CD4-positive, alpha-beta T cell treated with Interleukin-17A for 4 hours (primary cell): ENCODE measurements at regions not wholly inside any gene's neighbourhood (a gene's known extent, or its start where the extent isn't known, plus 50 kb on each side); places are given as distances from the start of the nearest gene placed in this dataset.

ENCODE experiments used
- DNase-seq: peaks from one replicate; pipeline ENCODE4 v3.0.0-alpha.2; 2020; ENCODE audit warnings: mixed read lengths

DNA sequence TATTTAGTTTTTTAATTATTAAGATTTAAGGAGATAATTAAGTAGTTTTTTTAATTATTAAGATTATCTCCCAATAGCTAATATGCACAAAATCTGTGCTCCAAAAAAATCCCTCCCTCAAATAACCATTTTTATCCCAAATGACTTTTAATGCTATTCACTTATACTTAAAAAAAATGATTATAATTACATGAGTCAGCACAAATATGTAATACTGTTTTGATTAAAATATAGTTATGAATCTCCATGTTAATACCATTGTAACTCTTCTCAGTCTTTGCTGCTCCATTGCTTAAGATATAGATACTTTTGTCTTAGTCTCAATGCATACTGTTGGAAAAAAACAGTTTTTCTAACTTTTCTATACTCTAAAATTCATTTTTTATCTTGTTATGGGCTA lies 1121.1 kb upstream of the ADGRL3 start:
- DNase-seq, result no peak

DNA sequence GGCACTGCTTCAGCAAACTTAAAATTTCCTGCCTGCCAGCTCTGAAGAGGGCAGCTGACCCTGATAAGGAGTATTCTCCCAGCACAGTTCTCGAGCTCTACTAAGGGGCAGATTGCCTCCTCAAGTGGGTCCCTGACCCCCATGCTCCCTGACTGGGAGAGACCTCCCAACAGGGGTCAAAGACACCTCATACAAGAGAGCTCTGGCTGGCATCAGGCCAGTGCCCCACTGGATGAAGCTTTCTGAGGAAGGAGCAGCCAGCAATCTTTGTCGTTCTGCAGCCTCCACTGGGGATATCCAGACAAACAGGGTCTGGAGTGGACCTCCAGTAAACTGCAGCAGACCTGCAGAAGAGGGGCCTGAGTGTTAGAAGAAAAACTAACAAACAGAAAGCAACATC lies 1118.3 kb upstream of the ADGRL3 start:
- no peak for DNase-seq

DNA sequence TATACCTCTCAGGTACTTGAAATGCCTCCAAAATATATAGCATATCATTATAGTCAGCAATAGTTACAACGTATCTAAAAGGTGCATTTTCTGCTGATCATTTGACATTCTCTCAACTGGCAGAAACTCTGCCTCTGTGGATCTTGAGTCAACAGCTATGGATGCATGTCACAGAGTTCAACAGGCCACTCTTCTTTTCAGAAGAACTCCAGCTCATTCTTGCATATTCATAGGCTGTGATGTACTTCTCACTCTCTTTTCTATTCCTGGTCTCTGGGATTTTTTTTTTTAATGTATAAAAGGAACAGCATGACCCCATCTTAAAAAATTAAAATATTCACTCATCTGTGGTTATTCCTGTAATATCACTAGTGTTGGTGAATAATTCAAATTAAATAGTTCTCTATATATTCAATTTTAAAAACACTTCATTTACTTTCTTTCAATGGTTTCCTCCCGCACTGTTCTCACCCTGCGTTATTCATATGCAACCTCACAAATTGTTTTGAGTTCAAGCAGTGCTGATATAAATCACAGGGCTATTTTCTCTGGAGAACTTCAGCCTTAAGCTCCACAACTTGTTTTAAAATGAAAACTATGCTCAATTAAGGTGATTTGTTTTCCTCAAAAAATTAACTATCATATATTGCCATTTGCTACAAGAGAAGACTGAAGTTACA lies 1111.2 kb upstream of the ADGRL3 start:
- no peak for DNase-seq

DNA sequence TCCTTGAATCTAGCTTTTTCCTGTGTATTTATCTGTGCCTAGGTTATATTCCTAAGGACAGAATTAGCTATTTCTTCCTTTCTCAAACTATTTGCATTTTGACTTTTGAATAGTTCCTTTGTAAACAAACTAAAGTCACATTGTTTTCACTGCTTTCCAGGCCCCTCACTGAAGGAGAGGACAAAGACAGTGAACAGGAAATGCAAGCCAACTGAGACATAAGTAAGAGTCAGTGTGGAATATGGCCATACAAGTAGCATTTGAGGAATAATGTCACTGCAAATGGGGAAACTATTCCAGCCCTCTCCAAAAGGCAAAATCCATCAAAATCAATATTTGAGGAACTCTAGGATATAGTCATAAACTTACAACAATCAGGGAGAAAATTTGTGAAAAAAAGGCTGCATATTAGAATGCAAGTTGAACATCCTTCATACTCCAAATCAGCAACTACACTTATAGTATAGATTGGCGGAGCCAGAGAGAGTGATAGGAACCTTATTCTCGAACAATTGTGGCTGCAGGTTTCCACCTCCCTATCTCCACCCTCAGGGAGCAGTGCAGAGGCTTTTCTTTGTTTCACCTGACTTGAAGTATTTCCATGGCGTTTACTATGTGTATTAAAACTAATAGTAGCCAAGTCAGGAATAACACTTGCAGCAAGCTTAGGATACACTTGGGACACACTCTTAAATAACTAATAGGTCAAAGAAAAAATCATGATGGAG lies 1110.4 kb upstream of the ADGRL3 start:
- DNase-seq, result no peak

DNA sequence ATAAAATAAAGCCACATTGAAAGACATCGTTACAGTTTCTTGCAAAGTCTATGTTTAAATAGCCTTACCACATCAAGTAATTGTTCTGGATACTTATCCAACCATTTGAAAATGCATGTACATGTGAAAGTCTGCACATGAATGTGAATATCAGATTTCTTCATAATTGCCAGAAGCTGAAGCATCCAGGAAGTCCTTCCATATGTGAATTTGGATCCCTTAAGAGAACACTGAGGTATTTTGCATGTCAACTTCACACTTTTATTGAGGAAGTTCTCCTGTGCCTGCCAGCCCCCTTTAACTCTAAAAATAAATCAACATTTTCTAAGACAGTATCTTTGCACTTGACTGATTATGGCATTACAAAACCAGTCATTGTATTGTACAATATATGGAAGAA lies 1103.5 kb upstream of the ADGRL3 start:
- no peak for DNase-seq

GRCh38 chr4:60116592-60116991 lies 1083.5 kb upstream of the ADGRL3 start:
- no peak for DNase-seq

GRCh38 chr4:60117726-60118323 lies 1082.3 kb upstream of the ADGRL3 start:
- no peak for DNase-seq

- no peak for DNase-seq
Observed at GRCh38 chr4:60122820-60123219, 1077.3 kb upstream of the ADGRL3 start.

DNA sequence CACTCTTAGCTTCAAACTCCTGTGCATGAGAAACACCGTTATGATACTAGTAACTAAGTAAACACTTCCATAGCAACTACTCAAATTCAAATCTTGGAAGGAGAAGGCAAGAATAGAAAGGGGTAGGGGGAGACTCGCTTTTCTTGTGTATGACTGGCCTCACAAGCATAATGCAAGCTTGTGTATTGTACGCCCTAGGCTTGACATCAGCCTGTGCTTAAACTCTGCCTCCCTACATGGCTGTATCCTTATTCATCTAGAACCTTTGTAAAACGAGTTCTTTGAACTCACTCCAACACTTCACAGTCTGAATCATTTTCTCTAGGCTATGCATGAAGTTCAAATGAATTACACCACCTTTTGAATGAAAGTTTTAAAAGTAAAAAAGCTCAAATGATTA lies 1071.2 kb upstream of the ADGRL3 start:
- DNase-seq, result no peak

DNA sequence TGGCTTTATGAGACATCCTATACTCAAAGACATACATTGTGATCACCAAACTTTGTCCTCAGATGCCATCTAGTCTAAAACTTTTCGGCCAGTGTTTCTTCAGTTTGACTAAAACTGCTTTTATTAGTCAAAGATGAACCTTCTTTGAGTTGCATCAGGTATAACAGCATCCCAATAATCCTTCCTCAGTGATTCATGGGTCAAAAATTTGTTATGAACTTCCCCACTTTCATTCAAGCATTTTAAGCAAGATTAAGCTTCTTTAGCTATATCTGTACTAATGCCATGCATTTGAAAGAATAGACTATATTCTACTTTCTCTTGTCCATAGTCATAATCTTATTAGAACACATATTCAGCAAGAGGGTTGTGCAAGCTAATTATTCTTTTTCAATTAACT lies 1070.4 kb upstream of the ADGRL3 start:
- no peak for DNase-seq

DNA sequence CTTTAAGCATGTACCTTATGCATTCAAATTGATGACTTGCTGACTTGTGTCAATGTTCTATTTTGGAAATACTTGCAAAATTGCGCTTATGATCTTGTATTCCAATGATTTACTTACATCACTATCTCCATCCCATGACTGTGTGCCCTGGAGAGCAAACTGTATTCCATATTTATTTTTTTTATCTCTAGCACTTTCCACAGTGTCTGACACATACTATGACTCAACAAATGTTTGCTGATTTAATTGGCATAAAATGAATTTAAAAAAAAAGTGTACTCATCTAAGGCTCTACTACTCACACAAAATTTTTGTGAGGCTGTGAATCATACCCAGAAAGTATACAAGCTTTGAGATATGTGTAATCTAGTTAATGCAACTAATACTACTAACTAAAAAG lies 1066.8 kb upstream of the ADGRL3 start:
- no peak for DNase-seq

- DNase-seq, result no peak
Observed at GRCh38 chr4:60134099-60134498, 1066.0 kb upstream of the ADGRL3 start.

DNA sequence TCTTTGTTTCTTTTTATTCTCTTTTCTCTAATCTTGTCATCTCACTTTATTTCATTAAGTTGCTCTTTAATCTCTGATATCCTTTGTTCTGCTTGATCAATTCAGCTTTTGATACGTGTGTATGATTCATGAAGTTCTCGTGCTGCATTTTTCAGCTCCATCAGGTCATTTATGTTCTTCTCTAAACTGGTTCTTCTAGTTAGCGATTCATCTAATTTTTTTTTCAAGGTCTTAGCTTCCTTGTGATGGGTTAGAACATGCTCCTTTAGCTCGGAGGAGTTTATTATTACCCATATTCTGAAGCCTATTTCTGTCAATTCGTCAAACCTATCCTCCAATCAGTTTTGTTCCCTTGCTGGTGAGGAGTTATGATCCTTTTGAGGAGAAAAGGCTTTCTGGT lies 1045.0 kb upstream of the ADGRL3 start:
- no peak for DNase-seq

DNA sequence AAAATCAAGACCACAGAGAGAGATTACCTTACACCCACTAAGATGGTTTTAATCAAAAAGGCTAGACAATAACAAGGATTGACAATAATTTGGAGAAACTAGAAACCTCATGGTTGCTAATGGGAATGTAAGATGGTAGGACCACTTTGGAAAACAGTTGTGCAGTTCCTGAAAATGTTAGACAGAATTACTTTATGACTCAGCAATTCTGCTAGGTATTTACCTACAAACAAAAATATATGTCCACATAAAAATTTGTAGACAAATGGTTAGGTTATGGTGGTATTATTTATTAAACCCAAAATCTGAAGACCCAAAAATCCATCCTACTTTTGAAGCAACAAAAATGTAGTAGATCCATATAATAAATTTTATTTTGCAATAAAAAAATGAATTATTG lies 1027.0 kb upstream of the ADGRL3 start:
- no peak for DNase-seq

DNA sequence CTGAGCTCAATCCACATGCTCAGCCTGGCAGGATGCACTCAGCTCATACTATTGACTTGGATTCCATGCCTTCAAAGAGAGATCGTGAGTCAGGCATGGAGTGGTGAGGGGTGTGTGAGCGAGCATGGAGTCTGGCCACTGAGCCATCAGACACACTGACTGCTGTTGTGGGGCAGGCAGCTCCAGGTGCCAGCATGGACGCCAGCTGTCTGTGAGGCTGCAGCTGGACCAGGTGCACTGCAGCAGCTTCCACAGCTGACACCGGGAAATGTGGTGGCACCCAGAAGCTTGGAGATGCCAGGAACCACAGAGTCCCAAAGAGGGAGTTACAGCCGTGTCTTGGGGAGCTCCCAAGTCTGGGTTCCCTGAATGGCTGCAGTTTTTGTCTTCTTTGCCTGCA lies 1026.4 kb upstream of the ADGRL3 start:
- DNase-seq, result no peak

DNA sequence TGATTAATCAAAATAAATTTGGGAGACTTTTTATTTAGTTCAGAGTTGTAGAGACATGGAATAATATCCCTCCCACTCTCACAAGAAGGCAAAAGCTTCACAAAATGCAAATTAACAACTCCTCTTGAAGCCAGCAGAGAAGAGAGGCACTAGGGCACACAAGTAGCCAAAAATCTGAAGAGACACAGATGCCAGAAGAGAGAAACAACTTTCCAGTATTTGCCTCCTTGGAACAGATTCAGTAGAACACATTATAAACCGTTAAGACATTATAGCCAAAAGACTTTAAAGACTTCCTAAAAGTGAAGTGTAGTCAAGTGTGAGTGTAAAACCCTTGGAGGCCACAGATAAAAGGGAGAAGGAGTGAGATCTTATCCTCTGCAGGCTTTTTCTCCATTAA lies 1024.9 kb upstream of the ADGRL3 start:
- DNase-seq, result no peak

- DNase-seq, result no peak
Observed at GRCh38 chr4:60187428-60187827, 1012.7 kb upstream of the ADGRL3 start.

GRCh38 chr4:60189286-60189685 lies 1010.8 kb upstream of the ADGRL3 start:
- no peak for DNase-seq

DNA sequence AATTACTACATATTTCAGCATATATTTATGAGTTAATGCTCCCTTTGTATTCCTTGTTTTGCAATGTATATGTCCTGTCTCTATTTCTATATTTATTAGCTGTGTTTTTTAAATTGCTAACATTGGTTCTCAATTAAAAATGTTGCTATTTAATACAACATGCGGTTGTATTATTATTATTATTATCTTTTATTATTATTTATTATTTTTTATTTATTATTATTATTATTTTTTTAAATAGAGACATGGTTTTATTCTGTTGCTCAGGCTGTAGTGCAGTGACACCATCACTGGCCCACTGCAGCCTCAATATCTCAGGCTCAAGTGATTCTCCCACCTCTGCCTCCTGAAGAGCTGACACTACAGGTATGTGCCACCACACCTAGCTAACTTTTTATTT lies 1005.9 kb upstream of the ADGRL3 start:
- no peak for DNase-seq

GRCh38 chr4:60195256-60195655 lies 1004.9 kb upstream of the ADGRL3 start:
- no peak for DNase-seq

GRCh38 chr4:60201052-60201673 lies 999.0 kb upstream of the ADGRL3 start:
- DNase-seq, result peak; percentile 7

DNA sequence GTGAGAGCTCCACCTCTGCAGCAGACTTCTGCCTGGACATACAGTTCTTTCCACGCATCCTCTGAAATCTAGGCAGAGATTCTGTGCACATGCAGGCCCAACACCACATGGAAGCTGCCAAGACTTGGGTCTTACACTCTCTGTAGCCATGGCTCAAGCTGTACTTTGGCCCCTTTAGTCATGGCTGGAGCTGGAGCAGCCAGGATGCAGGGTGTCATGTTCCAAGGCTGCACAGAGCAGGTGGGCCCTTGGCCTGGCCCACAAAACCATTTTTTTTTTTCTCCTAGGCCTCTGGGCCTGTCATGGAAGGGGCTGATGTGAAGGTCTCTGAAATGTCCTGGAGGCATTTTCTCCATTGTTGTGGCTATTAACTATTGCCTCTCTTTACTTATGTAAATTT lies 990.5 kb upstream of the ADGRL3 start:
- DNase-seq, result no peak

- no peak for DNase-seq
Observed at GRCh38 chr4:60215906-60216305, 984.2 kb upstream of the ADGRL3 start.

DNA sequence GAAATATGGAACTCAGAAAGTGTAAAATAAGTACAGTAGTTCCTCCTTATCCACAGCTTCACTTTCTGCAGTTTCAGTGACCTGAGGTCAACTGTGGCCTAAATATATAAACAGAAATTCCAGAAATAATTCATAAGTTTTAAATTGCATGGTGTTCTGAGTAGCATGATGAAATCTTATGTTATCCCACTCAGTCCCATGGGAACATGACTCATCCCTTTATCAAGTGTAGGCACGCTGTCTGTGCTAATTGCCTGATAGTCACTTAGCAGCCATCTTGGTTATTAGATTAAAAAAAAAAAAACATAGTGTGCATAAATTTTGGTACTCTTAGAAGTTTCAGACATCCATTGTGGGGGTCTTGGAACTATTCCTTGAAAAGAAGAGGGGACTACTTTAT lies 983.4 kb upstream of the ADGRL3 start:
- no peak for DNase-seq
